ENCODE measurements at regions not wholly inside any gene's neighbourhood (a gene's known extent, or its start where the extent isn't known, plus 50 kb on each side); places are given as distances from the start of the nearest gene placed in this dataset.

DNA sequence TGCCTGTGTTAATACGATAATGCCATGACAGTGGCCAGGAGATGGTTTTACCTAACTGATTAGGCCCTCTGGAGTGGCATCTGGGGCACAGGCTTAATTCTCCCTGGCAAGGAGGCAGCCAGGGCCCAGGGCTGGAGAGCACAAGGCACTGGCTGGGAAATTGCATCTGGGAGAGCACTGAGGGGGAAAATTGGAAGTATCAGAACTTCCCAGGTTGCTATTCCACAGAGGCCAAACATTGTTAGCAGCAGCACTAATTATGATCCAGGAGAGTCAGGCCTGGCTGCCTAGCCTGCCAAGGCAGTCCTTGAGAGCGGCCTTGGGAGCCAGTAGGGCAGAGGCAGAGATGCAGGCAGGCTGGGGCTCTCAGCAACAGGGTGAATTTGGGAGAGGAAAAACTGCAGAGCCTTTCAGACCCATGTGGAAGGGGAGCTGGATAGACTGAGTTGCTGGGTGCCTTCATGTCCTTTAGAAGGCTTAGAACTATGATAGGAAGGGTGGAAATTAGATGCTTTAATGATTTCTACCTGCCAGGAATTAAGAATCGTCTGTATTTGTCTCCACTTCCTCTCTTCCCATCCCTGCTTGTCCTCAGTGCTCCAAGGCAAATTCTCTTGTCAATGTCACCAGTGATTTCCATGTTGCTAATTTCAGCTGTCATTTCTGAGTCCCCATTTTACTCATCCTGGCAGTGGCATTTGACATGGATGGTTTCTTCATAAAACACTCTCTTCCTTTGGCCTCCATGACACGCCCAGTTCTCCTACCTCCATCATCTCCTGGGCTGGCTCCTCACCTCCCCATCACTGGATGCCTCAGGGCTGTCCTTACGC lies 56.1 kb upstream of the HSPA9 start:
- TF ChIP-seq POLR2A (IDR thresholded peaks at IDR 0.05; ENCODE audit: low read depth) (no peak), POLR2AphosphoS5 (IDR thresholded peaks at IDR 0.05) (no peak)
